Stimulated activated effector memory CD8-positive, alpha-beta T cell treated with anti-CD3 and anti-CD28 coated beads, Interleukin-12 subunit alpha, Interleukin-12 subunit beta, amount 100 ng/mL, for 72 hours (primary cell): ENCODE measurements at regions not wholly inside any gene's neighbourhood (a gene's known extent, or its start where the extent isn't known, plus 50 kb on each side); places are given as distances from the start of the nearest gene placed in this dataset.
A peak's percentile ranks its signal among the peaks of the same experiment; 100 is the strongest.

Experiments
- ATAC-seq: fragments of 150-1000 bp; cut with Tn5 transposase; 2 replicates; pipeline ENCODE4 v1.10.0; 2021
- DNase-seq, 2 donors: peaks; one replicate each; pipeline ENCODE4 v3.0.0; 2021 to 2022; ENCODE audit warnings: low spot score in 2 of 2
- H3K27ac Mint-ChIP-seq: one replicate; pipeline ENCODE4 v1.8.0; 2022; ENCODE audit warnings: mild to moderate bottlenecking, mixed read lengths
- H3K36me3 Mint-ChIP-seq: one replicate; pipeline ENCODE4 v1.8.0; 2022; ENCODE audit warnings: mild to moderate bottlenecking, mixed read lengths
- H3K4me1 Mint-ChIP-seq: one replicate; pipeline ENCODE4 v1.8.0; 2022; ENCODE audit warnings: mixed read lengths
- H3K4me3 Mint-ChIP-seq: one replicate; pipeline ENCODE4 v1.8.0; 2022; ENCODE audit warnings: mild to moderate bottlenecking, mixed read lengths
- H3K9me3 Mint-ChIP-seq: one replicate; pipeline ENCODE4 v1.8.0; 2022; ENCODE audit warnings: mixed read lengths

GRCh38 chr13:76741046-76741445, 145.2 kb downstream of the KCTD12 start:
- H3K9me3 Mint-ChIP-seq = no peaks in the 10 kb centered on the region
- DNase-seq (no peak), ATAC-seq (no peak)
- H3K36me3 Mint-ChIP-seq = no peaks in the 10 kb centered on the region
- no peak overlapping the region for H3K4me3 Mint-ChIP-seq
- no peaks in the 10 kb centered on the region for H3K4me1 Mint-ChIP-seq
- H3K27ac Mint-ChIP-seq = no peak overlapping the region

- Mint-ChIP-seq H3K4me1 (no peaks in the 10 kb centered on the region), H3K36me3 (no peaks in the 10 kb centered on the region), H3K9me3 (no peaks in the 10 kb centered on the region), H3K27ac (no peak overlapping the region), H3K4me3 (no peak overlapping the region)
- no peak for DNase-seq
- ATAC-seq = no peak
Observed at GRCh38 chr13:76738616-76739015, 147.6 kb downstream of the KCTD12 start.

- Mint-ChIP-seq H3K4me3 (no peak overlapping the region), H3K4me1 (no peaks in the 10 kb centered on the region), H3K9me3 (no peaks in the 10 kb centered on the region), H3K27ac (no peak overlapping the region), H3K36me3 (no peaks in the 10 kb centered on the region)
- ATAC-seq (no peak), DNase-seq (no peak)
Observed at GRCh38 chr13:76737526-76737925, 148.7 kb downstream of the KCTD12 start.

DNA sequence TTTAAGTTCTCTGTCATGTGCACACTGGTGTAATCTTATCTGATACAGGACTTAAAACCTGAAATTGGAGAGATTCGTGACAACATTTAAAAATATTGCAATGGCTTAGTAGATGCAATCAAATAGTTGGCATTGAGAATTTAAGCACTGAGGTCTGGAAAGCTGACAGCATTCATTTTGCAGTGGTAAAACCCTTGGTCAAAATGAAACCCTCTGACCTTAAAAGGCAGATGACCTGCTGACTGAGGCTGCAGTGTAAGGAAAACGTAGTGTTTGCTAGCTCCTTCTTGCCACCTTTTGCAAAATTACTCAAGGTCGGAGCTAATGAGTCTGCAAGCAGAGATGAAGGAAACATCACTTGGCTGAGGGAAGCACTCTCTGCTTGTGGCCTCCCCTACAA, 150.6 kb downstream of the KCTD12 start:
- DNase-seq = no peak
- Mint-ChIP-seq H3K4me3 (no peak overlapping the region), H3K4me1 (no peaks in the 10 kb centered on the region)

GRCh38 chr13:76733671-76734070, 152.5 kb downstream of the KCTD12 start:
- no peak overlapping the region for H3K4me3 Mint-ChIP-seq
- H3K36me3 Mint-ChIP-seq = no peaks in the 10 kb centered on the region
- no peaks in the 10 kb centered on the region for H3K4me1 Mint-ChIP-seq
- no peak overlapping the region for H3K27ac Mint-ChIP-seq
- no peaks in the 10 kb centered on the region for H3K9me3 Mint-ChIP-seq
- ATAC-seq (no peak), DNase-seq (no peak)

More for the DNA sequence above, 150.6 kb downstream of the KCTD12 start:
- ATAC-seq = no peak
- Mint-ChIP-seq H3K9me3 (no peaks in the 10 kb centered on the region), H3K27ac (no peak overlapping the region), H3K36me3 (no peaks in the 10 kb centered on the region)

- H3K4me3 Mint-ChIP-seq = no peak overlapping the region
- no peak for ATAC-seq
- H3K27ac Mint-ChIP-seq = no peak overlapping the region
Observed at GRCh38 chr13:76732367-76732766, 153.8 kb downstream of the KCTD12 start.

DNA sequence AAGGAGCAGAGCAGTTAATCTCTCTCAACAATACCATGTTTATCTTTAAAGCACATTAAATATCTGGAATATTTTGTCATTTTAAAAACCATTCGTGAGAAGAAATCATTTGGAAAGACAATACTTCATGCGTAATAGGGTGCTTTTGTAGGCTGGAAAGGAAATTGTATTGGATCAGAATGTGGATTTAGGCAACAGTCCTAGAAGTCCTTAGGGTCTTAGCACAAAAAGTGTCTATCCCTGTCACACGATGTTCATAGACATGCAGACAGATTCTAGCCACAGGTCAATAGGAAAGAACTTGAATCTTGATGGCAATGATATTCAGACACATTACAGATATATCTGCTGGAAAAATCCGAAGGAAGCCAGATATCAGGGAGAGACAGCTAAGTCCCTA, 156.0 kb downstream of the KCTD12 start:
- no peaks in the 10 kb centered on the region for H3K9me3 Mint-ChIP-seq
- H3K27ac Mint-ChIP-seq = no peak overlapping the region
- H3K4me1 Mint-ChIP-seq = no peaks in the 10 kb centered on the region
- H3K4me3 Mint-ChIP-seq = no peak overlapping the region
- DNase-seq (no peak), ATAC-seq (no peak)
- H3K36me3 Mint-ChIP-seq = no peaks in the 10 kb centered on the region

More at GRCh38 chr13:76732367-76732766, 153.8 kb downstream of the KCTD12 start:
- H3K4me1 Mint-ChIP-seq = no peaks in the 10 kb centered on the region
- no peaks in the 10 kb centered on the region for H3K9me3 Mint-ChIP-seq
- H3K36me3 Mint-ChIP-seq = no peaks in the 10 kb centered on the region
- DNase-seq = no peak

DNA sequence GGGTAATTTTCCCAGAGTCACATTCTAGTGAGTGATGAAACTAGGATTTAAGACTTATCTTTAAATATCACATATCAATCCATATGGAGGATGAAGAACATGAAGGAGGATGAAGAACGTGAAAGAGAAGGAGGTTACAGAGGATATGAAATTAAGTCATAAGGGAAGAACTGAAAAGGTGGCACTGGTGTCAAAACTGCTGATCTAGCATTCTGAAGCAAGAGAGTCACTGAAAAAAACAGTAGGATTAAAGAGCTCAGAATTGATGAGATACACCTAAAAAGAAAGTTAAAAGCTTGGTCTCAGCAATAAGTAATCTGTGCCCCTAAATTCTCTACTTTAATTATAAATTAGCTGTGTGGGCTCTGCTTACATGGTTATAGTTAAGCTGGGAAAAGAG, 156.5 kb downstream of the KCTD12 start:
- H3K4me3 Mint-ChIP-seq = no peak overlapping the region
- no peak overlapping the region for H3K27ac Mint-ChIP-seq
- ATAC-seq (no peak), DNase-seq (no peak)
- H3K4me1 Mint-ChIP-seq = no peaks in the 10 kb centered on the region
- H3K9me3 Mint-ChIP-seq = no peaks in the 10 kb centered on the region
- H3K36me3 Mint-ChIP-seq = no peaks in the 10 kb centered on the region

DNA sequence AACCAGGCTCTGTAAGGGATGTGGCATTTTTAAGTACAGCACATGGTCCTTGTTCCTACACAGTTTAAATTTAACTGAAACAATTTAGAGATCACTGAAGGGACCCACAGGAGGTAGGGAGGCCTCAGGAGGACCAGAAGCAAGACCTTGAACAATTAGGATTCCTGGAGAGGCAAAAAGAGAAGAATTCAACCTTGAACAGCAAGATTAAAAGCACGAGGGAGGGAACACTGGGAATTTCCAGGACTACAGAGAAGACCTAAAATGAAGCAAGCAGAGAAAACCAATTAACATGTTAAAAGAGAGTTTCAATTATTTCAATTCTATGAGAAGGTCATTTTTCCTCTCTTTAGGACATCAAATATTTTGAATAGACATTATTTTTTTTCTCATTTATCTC, 160.3 kb downstream of the KCTD12 start:
- DNase-seq = no peak
- Mint-ChIP-seq H3K36me3 (no peaks in the 10 kb centered on the region), H3K27ac (no peak overlapping the region), H3K4me1 (no peaks in the 10 kb centered on the region), H3K9me3 (no peaks in the 10 kb centered on the region), H3K4me3 (no peak overlapping the region)
- ATAC-seq = no peak

- Mint-ChIP-seq H3K27ac (no peak overlapping the region), H3K36me3 (no peaks in the 10 kb centered on the region), H3K4me3 (no peak overlapping the region), H3K9me3 (no peaks in the 10 kb centered on the region), H3K4me1 (no peaks in the 10 kb centered on the region)
- no peak for DNase-seq
- no peak for ATAC-seq
Observed at GRCh38 chr13:76725211-76725610, 161.0 kb downstream of the KCTD12 start.

- Mint-ChIP-seq H3K4me1 (no peaks in the 10 kb centered on the region), H3K4me3 (no peak overlapping the region), H3K9me3 (no peaks in the 10 kb centered on the region), H3K27ac (no peak overlapping the region), H3K36me3 (no peaks in the 10 kb centered on the region)
- ATAC-seq = no peak
- no peak for DNase-seq
Observed at GRCh38 chr13:76724421-76724820, 161.8 kb downstream of the KCTD12 start.

- no peak overlapping the region for H3K4me3 Mint-ChIP-seq
- DNase-seq (no peak), ATAC-seq (peak; percentile 44)
- H3K4me1 Mint-ChIP-seq = no peaks in the 10 kb centered on the region
- H3K27ac Mint-ChIP-seq = no peak overlapping the region
- no peaks in the 10 kb centered on the region for H3K9me3 Mint-ChIP-seq
- H3K36me3 Mint-ChIP-seq = no peaks in the 10 kb centered on the region
Observed at GRCh38 chr13:76723551-76724232, 162.5 kb downstream of the KCTD12 start.

DNA sequence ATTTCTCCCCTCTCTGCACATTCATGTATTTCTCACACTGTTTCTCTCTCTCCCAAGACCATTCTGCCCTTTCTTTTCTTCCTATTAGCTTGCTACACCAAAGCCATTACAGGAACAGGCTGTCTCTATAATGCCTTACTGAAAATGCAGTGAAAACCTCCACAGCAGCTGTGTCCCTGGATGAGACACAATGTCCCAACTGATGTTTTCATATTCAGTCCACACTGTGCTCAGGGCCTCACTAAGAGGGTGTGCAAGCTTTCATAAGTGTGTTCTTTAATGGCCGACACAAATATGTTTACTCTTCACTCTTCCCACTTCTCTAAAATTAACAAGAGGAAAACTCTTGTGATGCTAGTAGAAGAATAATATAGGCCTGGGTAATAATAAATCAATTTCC, 163.4 kb downstream of the KCTD12 start:
- no peak for ATAC-seq
- DNase-seq = no peak
- H3K4me1 Mint-ChIP-seq = no peaks in the 10 kb centered on the region
- no peaks in the 10 kb centered on the region for H3K9me3 Mint-ChIP-seq
- H3K4me3 Mint-ChIP-seq = no peak overlapping the region
- no peaks in the 10 kb centered on the region for H3K36me3 Mint-ChIP-seq
- no peak overlapping the region for H3K27ac Mint-ChIP-seq

- no peaks in the 10 kb centered on the region for H3K36me3 Mint-ChIP-seq
- no peak for DNase-seq
- H3K4me3 Mint-ChIP-seq = no peak overlapping the region
- H3K4me1 Mint-ChIP-seq = no peaks in the 10 kb centered on the region
- H3K27ac Mint-ChIP-seq = no peak overlapping the region
- ATAC-seq = peak; percentile 14
- H3K9me3 Mint-ChIP-seq = no peaks in the 10 kb centered on the region
Observed at GRCh38 chr13:76720821-76721220, 165.4 kb downstream of the KCTD12 start.

DNA sequence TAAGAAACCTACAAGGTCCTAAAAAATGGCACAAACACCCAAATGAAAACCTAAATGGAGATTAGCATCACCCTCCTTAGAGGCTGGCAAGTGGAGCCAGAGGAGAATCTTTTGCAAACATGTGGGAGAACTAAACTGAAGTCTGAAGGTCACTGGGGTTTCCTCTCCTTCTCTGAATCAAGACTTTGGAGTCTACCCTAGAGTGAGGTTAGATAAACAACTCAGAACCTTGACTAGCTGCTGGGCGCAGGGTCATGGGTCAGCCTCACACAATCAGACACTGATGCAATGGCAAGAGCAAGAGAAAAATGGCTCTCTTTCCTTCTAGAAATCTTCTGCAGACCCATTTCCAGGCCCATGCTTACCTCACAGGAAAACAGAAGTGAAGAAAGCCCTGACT, 165.8 kb downstream of the KCTD12 start:
- H3K27ac Mint-ChIP-seq = no peak overlapping the region
- no peak overlapping the region for H3K4me3 Mint-ChIP-seq
- no peak for ATAC-seq
- no peaks in the 10 kb centered on the region for H3K9me3 Mint-ChIP-seq
- DNase-seq = no peak
- H3K4me1 Mint-ChIP-seq = no peaks in the 10 kb centered on the region
- no peaks in the 10 kb centered on the region for H3K36me3 Mint-ChIP-seq

DNA sequence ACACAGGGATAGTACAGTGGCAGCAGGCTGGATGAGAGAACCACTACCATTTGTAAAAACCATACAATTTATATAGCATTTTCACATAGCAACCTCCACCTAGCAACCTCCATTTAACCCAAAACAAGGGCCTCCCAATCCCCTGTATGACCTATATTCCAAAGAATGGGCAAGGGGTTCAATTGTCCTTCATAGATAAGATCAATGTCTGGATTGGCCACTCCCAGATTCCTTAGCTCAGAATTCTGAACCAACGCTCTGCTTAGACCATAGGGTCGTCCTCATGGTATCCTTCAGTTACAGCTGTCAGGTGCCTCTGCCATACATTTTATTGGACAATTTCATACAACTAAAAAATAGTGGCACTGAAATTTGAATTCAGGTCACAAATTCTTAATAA, 166.2 kb downstream of the KCTD12 start:
- H3K36me3 Mint-ChIP-seq = no peaks in the 10 kb centered on the region
- H3K4me1 Mint-ChIP-seq = no peaks in the 10 kb centered on the region
- no peak for ATAC-seq
- H3K27ac Mint-ChIP-seq = no peak overlapping the region
- DNase-seq = no peak
- H3K9me3 Mint-ChIP-seq = no peaks in the 10 kb centered on the region
- no peak overlapping the region for H3K4me3 Mint-ChIP-seq

DNA sequence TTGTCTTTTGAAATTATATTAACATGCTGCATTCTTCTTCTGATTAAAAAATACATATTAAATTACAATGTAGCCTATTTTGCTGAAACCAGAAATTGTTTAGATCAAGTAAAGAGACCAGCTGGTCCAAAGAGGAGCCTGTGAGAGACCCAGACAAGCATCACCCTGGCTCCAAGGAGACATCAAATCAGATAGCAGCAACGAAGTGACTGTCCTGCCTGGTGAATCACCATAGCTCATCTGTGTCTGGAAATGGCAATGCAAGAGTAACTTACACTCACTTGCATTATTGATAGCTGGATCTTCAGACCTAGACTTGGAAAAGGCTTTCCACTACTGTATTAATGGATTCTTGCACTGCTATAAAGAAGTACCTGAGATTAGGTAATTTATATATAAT, 169.1 kb downstream of the KCTD12 start:
- DNase-seq = no peak
- ATAC-seq = no peak
- no peaks in the 10 kb centered on the region for H3K4me1 Mint-ChIP-seq
- H3K36me3 Mint-ChIP-seq = no peaks in the 10 kb centered on the region
- H3K4me3 Mint-ChIP-seq = no peak overlapping the region
- no peak overlapping the region for H3K27ac Mint-ChIP-seq
- no peaks in the 10 kb centered on the region for H3K9me3 Mint-ChIP-seq
